H1 (cell line): ENCODE measurements at regions not wholly inside any gene's neighbourhood (a gene's known extent, or its start where the extent isn't known, plus 50 kb on each side); places are given as distances from the start of the nearest gene placed in this dataset.

Source experiments
- CTCF ChIA-PET: fragments of 300-600 bp; sonication (Branson Sonifier 250); formaldehyde crosslinking; loops from one replicate; lab custom pipeline; 2021; ENCODE audit not compliant: partially characterized antibody; lab: Charles Lee
- POLR2A ChIA-PET: fragments of 300-600 bp; sonication (Branson Sonifier 250); formaldehyde crosslinking; loops from one replicate; lab custom pipeline; 2021; ENCODE audit warnings: inconsistent platforms; ENCODE audit not compliant: partially characterized antibody; lab: Charles Lee
- DNase-seq, 2 experiments: peaks; one replicate each; pipeline versions ENCODE4 v3.0.0 to v3.0.0-alpha.2; 2010 to 2022; ENCODE audit warnings: low spot score in 2 of 2, low read depth in 1 of 2, mixed read lengths in 1 of 2
- FAIRE-seq: peaks from 2 replicates; lab custom pipeline; 2011; peaks lifted over from hg19 to GRCh38; lab: Jason Lieb, UNC
- H2AFZ ChIP-seq: 2 replicates; pipeline ENCODE4 v1.8.1; 2012; ENCODE audit warnings: low read length, inconsistent platforms
- H2AK5ac ChIP-seq: 2 replicates; pipeline ENCODE4 v1.6.1; 2013; ENCODE audit warnings: low read depth, low read length
- H2BK120ac ChIP-seq: replicated peaks from 2 replicates; pipeline ENCODE3; 2013; ENCODE audit warnings: low read depth, low read length, inconsistent platforms
- H2BK12ac ChIP-seq: 2 replicates; pipeline ENCODE4 v1.6.1; 2013; ENCODE audit warnings: low read depth, low read length
- H2BK15ac ChIP-seq: 2 replicates; pipeline ENCODE4 v1.6.1; 2013; ENCODE audit warnings: low read length
- H2BK20ac ChIP-seq: 2 replicates; pipeline ENCODE4 v1.6.1; 2013; ENCODE audit warnings: low read length
- H2BK5ac ChIP-seq: 2 replicates; pipeline ENCODE4 v1.6.1; 2013; ENCODE audit warnings: low read depth, low read length
- H3K14ac ChIP-seq: 2 replicates; pipeline ENCODE4 v1.6.1; 2013; ENCODE audit warnings: inconsistent platforms; ENCODE audit not compliant: insufficient read length
- H3K18ac ChIP-seq: 2 replicates; pipeline ENCODE4 v1.6.1; 2013; ENCODE audit warnings: low read length; ENCODE audit errors: extremely low read depth
- H3K23ac ChIP-seq: 2 replicates; pipeline ENCODE4 v1.6.1; 2013; ENCODE audit warnings: inconsistent platforms; ENCODE audit not compliant: insufficient read length
- H3K23me2 ChIP-seq: 2 replicates; pipeline ENCODE4 v1.6.1; 2013; ENCODE audit warnings: low read depth, low read length
- H3K27ac ChIP-seq: 2 replicates; pipeline ENCODE4 v1.6.1; 2011; ENCODE audit warnings: low read depth, low read length, inconsistent platforms
- H3K27me3 ChIP-seq, 4 experiments: replicated peaks in 1 of 4; 1 replicate in 1 of 4; 2 replicates in 3 of 4; pipeline versions ENCODE4 v1.6.1 to v1.8.1; 2011 to 2013; ENCODE audit warnings: low read length in 3 of 4, mild to moderate bottlenecking in 3 of 4, inconsistent platforms in 2 of 4, mixed read lengths in 2 of 4, moderate library complexity in 1 of 4; ENCODE audit not compliant: control insufficient read depth in 3 of 4, insufficient read depth in 3 of 4; ENCODE audit errors: extremely low read depth in 1 of 4
- H3K36me3 ChIP-seq, 4 experiments: 2 replicates each; pipeline versions ENCODE4 v1.6.1 to v1.8.1; 2011 to 2013; ENCODE audit warnings: mild to moderate bottlenecking in 4 of 4, low read length in 3 of 4, moderate library complexity in 2 of 4, control low read depth in 1 of 4, inconsistent platforms in 1 of 4; ENCODE audit not compliant: insufficient read depth in 4 of 4, control insufficient read depth in 2 of 4
- H3K4ac ChIP-seq: replicated peaks from 2 replicates; pipeline ENCODE3; 2013; ENCODE audit warnings: low read length, low read depth, mixed read lengths, inconsistent platforms; ENCODE audit not compliant: insufficient read length
- H3K4me1 ChIP-seq, 4 experiments: replicated peaks in 1 of 4; 1 replicate in 1 of 4; 2 replicates in 3 of 4; pipeline versions ENCODE4 v1.6.1 to v1.8.1; 2011 to 2013; ENCODE audit warnings: low read length in 3 of 4, inconsistent platforms in 2 of 4, mixed read lengths in 1 of 4; ENCODE audit not compliant: insufficient read depth in 4 of 4, control insufficient read depth in 3 of 4
- H3K4me2 ChIP-seq, 2 experiments: 2 replicates each; pipeline versions ENCODE4 v1.6.1 to v1.8.1; 2011 to 2013; ENCODE audit warnings: low read depth in 2 of 2, low read length in 2 of 2, control low read depth in 1 of 2, inconsistent platforms in 1 of 2, mild to moderate bottlenecking in 1 of 2; ENCODE audit not compliant: insufficient read depth in 1 of 2
- H3K4me3 ChIP-seq, 4 experiments: fragments of 200-600, 300-600 bp in 1 of 4; sonication (generic), shearing (Covaris generic), sonication (Bioruptor Twin) in 1 of 4; 2 replicates each; pipeline versions ENCODE4 v1.5.1 to v1.8.1; 2011 to 2016; ENCODE audit warnings: low read length in 4 of 4, low read depth in 3 of 4, control low read depth in 2 of 4, inconsistent platforms in 2 of 4, mild to moderate bottlenecking in 2 of 4, mixed read lengths in 1 of 4, moderate library complexity in 1 of 4; ENCODE audit not compliant: insufficient read depth in 2 of 4; ENCODE audit errors: extremely low read depth in 1 of 4
- H3K56ac ChIP-seq: replicated peaks from 2 replicates; pipeline ENCODE3; 2013; ENCODE audit warnings: low read depth, mild to moderate bottlenecking, mixed read lengths, low read length, inconsistent platforms; ENCODE audit not compliant: insufficient read length
- H3K79me1 ChIP-seq: 2 replicates; pipeline ENCODE4 v1.6.1; 2013; ENCODE audit warnings: low read depth, low read length, control low read depth
- H3K79me2 ChIP-seq, 2 experiments: 2 replicates each; pipeline versions ENCODE4 v1.6.1 to v1.8.1; 2012 to 2013; ENCODE audit warnings: low read length in 2 of 2, mild to moderate bottlenecking in 2 of 2, inconsistent platforms in 1 of 2; ENCODE audit not compliant: insufficient read depth in 2 of 2, control insufficient read depth in 1 of 2
- H3K9ac ChIP-seq, 4 experiments: replicated peaks in 1 of 4; 1 replicate in 1 of 4; 2 replicates in 3 of 4; pipeline versions ENCODE4 v1.6.1 to v1.8.1; 2011 to 2013; ENCODE audit warnings: low read depth in 3 of 4, low read length in 3 of 4, control low read depth in 2 of 4, mild to moderate bottlenecking in 2 of 4, moderate library complexity in 2 of 4, inconsistent platforms in 1 of 4; ENCODE audit errors: extremely low read depth in 1 of 4
- H3K9me3 ChIP-seq, 2 experiments: 2 replicates each; pipeline versions ENCODE4 v1.6.1 to v1.8.1; 2012 to 2013; ENCODE audit warnings: mild to moderate bottlenecking in 2 of 2, moderate library complexity in 2 of 2, control low read depth in 1 of 2, inconsistent platforms in 1 of 2, low read depth in 1 of 2, low read length in 1 of 2, mixed read lengths in 1 of 2; ENCODE audit not compliant: insufficient read depth in 2 of 2
- H4K20me1 ChIP-seq, 2 experiments: replicated peaks in 1 of 2; 2 replicates each; pipeline versions ENCODE3 to v1.8.1; 2011 to 2013; ENCODE audit warnings: inconsistent platforms in 2 of 2, low read length in 2 of 2, mild to moderate bottlenecking in 1 of 2; ENCODE audit not compliant: insufficient read depth in 2 of 2, control insufficient read depth in 1 of 2
- H4K5ac ChIP-seq: 2 replicates; pipeline ENCODE4 v1.6.1; 2013; ENCODE audit warnings: low read length, low read depth, mixed read lengths, inconsistent platforms; ENCODE audit not compliant: insufficient read length
- H4K8ac ChIP-seq: 2 replicates; pipeline ENCODE4 v1.8.0; 2013; ENCODE audit warnings: mild to moderate bottlenecking, moderate library complexity, low read length, inconsistent platforms; ENCODE audit not compliant: insufficient read depth; ENCODE audit errors: extremely low read depth
- H4K91ac ChIP-seq: replicated peaks from 2 replicates; pipeline ENCODE3; 2013; ENCODE audit warnings: low read length, mixed read lengths, inconsistent platforms; ENCODE audit not compliant: insufficient read length
- CTCF ChIP-seq, 3 experiments: IDR thresholded peaks; 1 replicate in 2 of 3; 2 replicates in 1 of 3; pipeline versions ENCODE4 v1.5.1 to v1.6.1; 2011; ENCODE audit warnings: low read length in 3 of 3, mild to moderate bottlenecking in 3 of 3, inconsistent platforms in 2 of 3, low read depth in 1 of 3, moderate library complexity in 1 of 3; ENCODE audit not compliant: insufficient read depth in 1 of 3; ENCODE audit errors: control extremely low read depth in 1 of 3
- E2F6 ChIP-seq: IDR thresholded peaks from 2 replicates; pipeline ENCODE4 v1.6.1; 2012; ENCODE audit warnings: inconsistent platforms
- GTF2F1 ChIP-seq: IDR thresholded peaks from 2 replicates; pipeline ENCODE4 v1.6.1; 2012; ENCODE audit warnings: low read depth, low read length, improper control_type of control experiment, borderline replicate concordance
- NANOG ChIP-seq: IDR thresholded peaks from 2 replicates; pipeline ENCODE4 v1.6.1; 2011; ENCODE audit warnings: low read length, low read depth, mild to moderate bottlenecking, inconsistent platforms; ENCODE audit not compliant: insufficient read depth, poor library complexity, severe bottlenecking
- NRF1 ChIP-seq: IDR thresholded peaks from 2 replicates; pipeline ENCODE4 v1.6.1; 2011; ENCODE audit warnings: mild to moderate bottlenecking, low read depth, low read length, improper control_type of control experiment
- POLR2A ChIP-seq, 2 experiments: IDR thresholded peaks; 1 replicate in 1 of 2; 2 replicates in 1 of 2; pipeline ENCODE4 v1.6.1; 2011; ENCODE audit warnings: low read depth in 2 of 2, low read length in 2 of 2, mild to moderate bottlenecking in 2 of 2; ENCODE audit errors: control extremely low read depth in 1 of 2
- WGBS, 2 experiments: shearing (Covaris generic) in 1 of 2; methylation state at CpG; one replicate each; pipeline versions ENCODE4 v1.1.6 to v1.1.7; 2013 to 2015; ENCODE audit warnings: low lambda C conversion rate in 2 of 2, mixed read lengths in 2 of 2, inconsistent platforms in 1 of 2, low coverage in 1 of 2, missing lambda C conversion rate in 1 of 2; ENCODE audit not compliant: insufficient replicate concordance in 2 of 2, insufficient coverage in 1 of 2, insufficient read length in 1 of 2; ENCODE audit errors: extremely low coverage in 1 of 2, missing lambda C conversion rate in 1 of 2; 5-methylcytosine and 5-hydroxymethylcytosine counted together

GRCh38 chr4:176939445-176939844 is 146.7 kb upstream of the VEGFC start:
- FAIRE-seq, result no peak
- 66% methylated on average over 4 of the region's 4 CpGs; no CpG with 5 or more reads in 1 of the 2 experiments for WGBS, 2 experiments

More at GRCh38 chr4:176939445-176939844, 146.7 kb upstream of the VEGFC start:
- no peaks in the 10 kb centered on the region for H3K27me3 ChIP-seq
- no peaks in the 10 kb centered on the region for H3K23me2 ChIP-seq
- no peak overlapping the region for H3K27ac ChIP-seq
- CTCF ChIA-PET, result interaction anchor here (0.6 kb wide), 2 partner anchors 567 to 673 kb away, joined by 3 to 4 read pairs; no protein-coding TSS in a partner anchor
- H3K18ac ChIP-seq, result no peak overlapping the region
- no peak for TF ChIP-seq GTF2F1
- no peak for TF ChIP-seq CTCF (IDR thresholded peaks at IDR 0.05; ENCODE audit: control extremely low read depth in 1 of 3, insufficient read depth in 1 of 3, low read depth in 1 of 3, low read length in 3 of 3)
- TF ChIP-seq NANOG, result no peak
- no peak for TF ChIP-seq E2F6
- TF ChIP-seq POLR2A (IDR thresholded peaks at IDR 0.05; ENCODE audit: control extremely low read depth in 1 of 2, low read depth in 2 of 2, low read length in 2 of 2), result no peak
- TF ChIP-seq NRF1, result no peak
- TF ChIP-seq, all 59 proteins: peak for 0
- POLR2A ChIA-PET, result no interaction called here
- Histone ChIP-seq H4K5ac (no peak overlapping the region), H3K4me3 (no peak overlapping the region), H3K79me1 (no peaks in the 10 kb centered on the region), H2AFZ (no peak overlapping the region), H4K91ac (no peak overlapping the region), H2BK12ac (no peak overlapping the region), H3K56ac (no peak overlapping the region), H4K20me1 (no peaks in the 10 kb centered on the region), H3K79me2 (no peaks in the 10 kb centered on the region), H3K4me1 (no peaks in the 10 kb centered on the region), H3K36me3 (no peaks in the 10 kb centered on the region), H2AK5ac (no peak overlapping the region), H2BK15ac (no peak overlapping the region), H2BK20ac (no peak overlapping the region), H2BK120ac (no peak overlapping the region), H2BK5ac (no peak overlapping the region), H3K4me2 (no peak overlapping the region), H3K4ac (no peak overlapping the region), H3K14ac (no peak overlapping the region), H4K8ac (no peak overlapping the region), H3K9me3 (no peaks in the 10 kb centered on the region), H3K23ac (no peak overlapping the region), H3K9ac (no peak overlapping the region)
- no peak for DNase-seq
